Right renal cortex interstitium (tissue), 3 donors: ENCODE measurements at regions not wholly inside any gene's neighbourhood (a gene's known extent, or its start where the extent isn't known, plus 50 kb on each side); places are given as distances from the start of the nearest gene placed in this dataset.
"Not testable (repeated sequence)": the region's sequence is repeated elsewhere in the genome, so short reads cannot be mapped to it uniquely, and the experiment has no call there.

ENCODE experiments used
- DNase-seq, 3 donors: peaks; one replicate each; pipeline ENCODE4 v3.0.0-alpha.2; 2013; ENCODE audit warnings: low read depth in 3 of 3, low spot score in 2 of 3

DNA sequence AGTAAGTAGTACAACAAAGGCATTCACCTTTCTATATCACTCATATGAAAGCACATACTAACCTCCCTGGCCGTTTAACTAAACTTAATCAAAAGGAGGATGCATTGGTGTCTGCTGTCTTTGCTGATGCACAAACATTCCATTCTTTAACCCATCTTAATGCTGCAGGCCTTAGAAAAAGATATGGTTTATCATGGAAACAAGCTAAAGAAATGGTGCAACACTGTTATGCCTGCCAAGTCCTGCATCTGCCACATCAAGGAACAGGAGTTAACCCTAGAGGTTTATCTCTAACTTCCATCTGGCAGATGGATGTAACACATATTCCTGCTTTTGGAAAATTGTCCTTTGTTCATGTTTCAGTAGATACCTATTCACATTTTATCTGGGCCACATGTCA, 296.5 kb upstream of the DKK2 start:
- not testable (repeated sequence) for DNase-seq

DNA sequence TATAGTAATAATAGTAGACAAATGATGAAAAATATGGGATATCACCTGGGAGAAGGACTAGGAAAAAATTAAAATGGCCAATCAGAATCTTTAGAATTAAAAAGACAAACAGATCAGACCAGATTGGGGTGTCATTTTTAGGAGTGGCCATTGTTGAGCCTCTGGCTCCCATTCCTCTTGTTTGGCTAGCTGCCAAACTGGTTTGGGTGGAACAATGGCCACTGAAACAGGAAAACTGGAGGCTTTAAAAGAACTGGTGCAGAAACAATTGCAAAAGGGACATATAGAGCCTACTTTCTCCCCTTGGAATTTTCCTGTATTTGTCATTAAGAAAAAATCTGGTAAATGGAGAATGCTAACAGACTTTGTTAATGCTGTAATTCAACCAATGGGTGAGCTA, 294.8 kb upstream of the DKK2 start:
- no peak for DNase-seq

DNA sequence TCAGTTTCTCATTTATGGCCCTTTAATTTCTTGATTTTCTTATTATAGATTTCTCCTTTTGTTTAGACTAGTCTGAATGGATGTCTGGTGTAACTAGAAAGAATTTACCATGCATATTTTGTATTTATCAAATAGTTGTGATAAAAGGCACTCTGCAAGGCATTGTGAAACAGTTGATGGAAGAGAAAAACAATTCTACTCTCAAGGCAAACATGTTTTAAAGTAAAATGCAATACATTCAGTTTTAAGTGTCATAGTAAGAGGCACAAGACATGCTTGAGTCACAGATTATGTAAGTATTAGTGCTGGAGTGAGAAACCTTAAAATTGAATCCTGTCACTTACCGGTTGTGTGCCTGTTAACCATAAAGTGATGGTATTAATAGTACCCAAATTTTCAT, 283.3 kb upstream of the DKK2 start:
- no peak for DNase-seq

DNA sequence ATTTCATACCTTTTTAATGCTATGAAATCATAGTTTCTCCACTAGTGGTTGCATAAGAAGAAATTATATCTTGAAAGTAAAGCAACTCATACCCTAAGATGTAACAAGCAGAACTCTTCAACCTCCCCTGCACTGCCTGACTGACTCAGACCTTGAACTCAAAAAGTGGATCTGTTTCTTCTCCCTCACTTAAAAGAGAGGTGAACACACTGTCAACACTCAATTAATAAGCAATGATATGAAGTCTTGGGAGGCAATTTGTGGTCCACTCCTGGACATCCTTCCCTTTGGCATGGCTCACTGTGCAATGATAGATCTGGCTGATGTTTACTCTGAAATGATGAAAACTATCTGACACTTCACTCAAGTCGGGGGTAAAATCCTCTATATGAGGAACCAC, 282.0 kb upstream of the DKK2 start:
- DNase-seq: no peak

DNA sequence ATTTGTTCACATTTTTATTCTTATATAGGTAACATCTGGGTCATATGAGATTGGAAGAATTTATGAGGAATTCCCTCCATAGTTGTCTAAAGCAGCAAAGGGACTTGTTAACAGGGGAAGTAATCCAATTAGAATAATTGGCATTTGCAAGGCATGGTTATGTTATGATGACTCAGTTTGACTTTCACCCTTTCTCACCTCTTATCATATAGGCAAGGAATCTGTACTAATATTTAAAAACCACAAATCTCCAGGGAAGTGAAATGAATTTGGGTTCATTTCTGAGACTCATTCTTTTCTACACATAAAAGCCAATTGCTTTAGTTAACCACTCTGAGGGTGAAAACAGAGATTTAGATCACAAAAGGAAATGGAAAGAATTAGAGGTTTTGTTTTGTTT, 281.5 kb upstream of the DKK2 start:
- DNase-seq: no peak

DNA sequence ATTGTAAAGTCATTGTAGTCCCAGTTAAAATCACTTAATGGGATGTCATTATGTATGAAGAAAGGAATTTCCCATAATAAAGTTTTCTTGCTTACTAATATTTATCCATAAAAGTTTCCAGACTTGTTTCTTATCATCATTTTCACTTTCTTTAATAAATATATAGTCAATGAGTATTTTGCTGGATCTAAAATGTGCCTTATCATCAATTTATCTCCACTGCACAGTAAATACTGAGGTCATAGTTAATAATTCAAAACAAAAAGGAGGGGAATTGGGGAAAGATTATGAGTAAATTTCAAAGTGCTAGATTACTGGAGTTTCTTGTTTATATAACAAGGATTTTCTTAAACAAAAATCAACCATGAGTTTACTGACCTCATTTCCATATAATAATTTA, 279.5 kb upstream of the DKK2 start:
- no peak for DNase-seq

DNA sequence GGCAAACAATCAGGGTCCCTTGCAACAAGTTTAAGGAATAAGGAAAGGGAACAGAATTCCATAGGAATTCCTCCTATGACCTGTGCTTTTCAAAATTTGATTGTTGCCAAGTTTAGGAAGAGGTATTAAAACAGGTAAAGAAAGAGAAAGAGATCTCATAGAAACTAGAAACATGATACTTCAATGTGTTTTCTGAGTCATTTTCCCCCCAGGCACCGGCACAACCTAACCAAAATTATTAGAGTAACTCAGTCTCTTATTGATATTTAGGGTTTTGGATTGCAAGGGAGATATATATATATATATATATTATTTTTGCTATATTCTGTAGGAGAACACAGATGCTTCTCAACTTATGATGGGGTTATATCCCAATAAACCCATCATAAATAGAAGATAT, 278.0 kb upstream of the DKK2 start:
- no peak for DNase-seq

DNA sequence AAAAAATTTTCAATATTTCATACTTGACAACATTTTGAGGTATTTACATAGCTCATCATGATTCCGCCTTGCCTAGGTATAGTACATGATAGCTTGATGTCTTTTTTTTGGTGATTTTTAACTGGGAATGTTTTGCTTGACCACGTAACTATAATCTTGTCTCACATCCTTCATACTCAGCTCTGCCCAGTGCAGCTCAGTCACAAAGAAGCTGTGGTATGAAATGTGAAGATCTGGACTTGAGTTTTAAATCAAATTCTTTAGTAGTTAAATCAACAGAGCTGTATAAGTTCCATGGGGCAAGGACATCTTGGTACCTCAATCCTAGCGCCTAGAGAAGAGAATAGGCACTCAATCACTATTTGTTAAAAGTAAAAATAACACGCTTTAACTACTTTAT, 276.3 kb upstream of the DKK2 start:
- DNase-seq: no peak

DNA sequence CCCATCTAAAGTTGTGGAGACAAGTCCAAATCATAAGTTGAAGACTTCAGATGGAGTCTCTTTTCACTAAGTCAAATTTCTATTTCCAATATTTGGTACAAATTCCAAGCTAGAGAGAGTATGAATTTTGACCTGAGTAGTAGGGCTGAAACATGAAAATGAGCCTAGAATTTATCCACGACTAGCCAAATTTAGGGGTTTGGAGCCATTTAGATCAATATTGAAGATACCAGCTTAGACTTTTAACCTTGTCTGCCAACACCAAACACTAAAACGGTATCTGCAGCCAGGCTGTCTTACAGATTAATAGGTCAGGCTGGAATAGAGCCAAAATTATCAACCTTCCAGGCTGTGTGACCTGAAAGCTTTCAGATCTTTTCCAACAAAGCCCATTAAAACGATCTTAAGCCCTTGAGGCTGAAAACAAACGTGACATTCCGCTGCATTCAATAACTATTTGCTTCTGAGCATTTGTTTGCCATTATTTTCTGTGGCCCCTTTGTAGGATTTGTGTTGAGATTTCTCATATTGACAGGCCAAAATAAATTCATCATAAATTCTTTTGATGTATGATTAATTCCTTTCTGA, 268.7 kb upstream of the DKK2 start:
- no peak for DNase-seq

DNA sequence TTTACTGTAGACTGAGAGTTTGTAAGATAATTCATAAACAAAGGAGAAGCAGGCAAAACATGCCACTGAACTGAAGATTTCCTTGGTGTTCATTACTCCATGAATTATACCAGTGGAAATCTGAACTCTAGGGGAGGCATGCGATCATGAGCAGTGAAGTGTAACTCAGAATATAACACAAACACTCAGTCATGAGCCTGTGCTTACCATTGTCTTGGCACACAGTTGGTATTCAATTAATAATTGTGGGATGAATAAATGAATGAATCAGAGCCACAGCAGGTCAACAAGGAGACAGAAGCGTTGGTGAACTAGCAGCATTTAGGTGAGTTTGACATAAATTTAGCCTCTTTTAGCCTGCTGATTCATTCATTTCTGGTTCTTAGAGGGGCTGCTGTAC, 263.5 kb upstream of the DKK2 start:
- no peak for DNase-seq

DNA sequence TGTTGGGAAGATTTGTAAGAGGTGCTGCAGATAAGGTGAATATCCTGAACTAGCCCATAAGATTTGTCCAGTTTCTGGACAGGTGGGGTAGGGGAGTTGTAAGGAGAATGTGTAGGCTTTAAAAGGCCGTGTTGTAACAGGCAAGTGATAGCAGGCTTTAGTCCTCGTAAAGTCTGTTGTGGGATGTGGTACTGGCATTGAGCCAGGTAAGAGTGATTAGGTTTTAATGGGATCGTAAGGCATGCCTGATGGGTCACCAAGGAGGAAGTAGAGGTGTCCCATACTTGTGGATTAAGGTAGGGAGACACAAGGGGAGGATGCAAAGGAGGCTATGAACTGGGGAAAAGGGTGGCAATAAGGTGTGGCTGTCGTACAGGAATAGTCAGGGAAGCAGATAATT, 256.9 kb upstream of the DKK2 start:
- DNase-seq: no peak

DNA sequence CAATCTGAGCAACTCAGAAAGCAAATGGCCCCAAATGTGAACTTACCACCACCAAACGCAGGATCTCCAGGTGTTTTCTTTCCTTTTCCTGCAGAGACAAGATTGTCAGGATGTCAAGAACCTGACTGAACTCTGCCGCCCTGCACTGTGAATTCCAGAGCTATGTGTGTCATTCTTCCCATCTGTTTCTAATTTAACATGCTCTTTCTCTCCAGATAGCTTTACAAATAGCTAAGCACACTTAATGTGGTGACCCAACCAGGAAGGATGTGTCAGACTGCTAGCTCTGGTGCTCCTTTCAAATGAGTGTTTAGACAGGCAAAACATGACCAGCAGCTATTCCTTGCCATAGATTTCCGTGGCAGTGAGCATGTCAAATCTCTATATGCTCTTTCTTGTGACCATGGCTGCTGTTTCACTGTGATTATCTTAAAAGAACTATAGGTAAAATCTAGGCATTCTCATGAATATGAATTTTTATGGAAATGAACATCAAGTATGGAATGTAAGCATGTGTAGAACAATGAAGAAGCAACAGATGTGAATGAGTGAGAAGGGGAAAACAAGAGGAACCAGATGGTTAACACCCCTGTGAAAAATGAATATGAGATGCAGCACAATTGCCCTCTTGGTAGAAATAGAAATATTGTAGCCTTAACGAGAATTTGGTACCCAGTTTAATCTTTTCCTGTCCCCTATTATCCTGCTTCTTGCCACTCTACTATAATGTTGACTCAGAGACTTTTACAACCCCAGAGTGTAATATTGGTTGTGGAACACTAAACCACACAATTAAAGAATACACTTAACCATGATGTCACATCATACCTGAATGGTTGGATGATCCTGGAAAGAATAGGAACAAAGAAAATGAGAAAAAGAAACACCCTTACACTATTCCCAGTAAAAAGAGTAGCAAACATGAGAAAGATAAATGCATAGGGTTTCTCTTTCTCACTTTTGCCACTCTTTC, 247.8 kb upstream of the DKK2 start:
- no peak for DNase-seq

DNA sequence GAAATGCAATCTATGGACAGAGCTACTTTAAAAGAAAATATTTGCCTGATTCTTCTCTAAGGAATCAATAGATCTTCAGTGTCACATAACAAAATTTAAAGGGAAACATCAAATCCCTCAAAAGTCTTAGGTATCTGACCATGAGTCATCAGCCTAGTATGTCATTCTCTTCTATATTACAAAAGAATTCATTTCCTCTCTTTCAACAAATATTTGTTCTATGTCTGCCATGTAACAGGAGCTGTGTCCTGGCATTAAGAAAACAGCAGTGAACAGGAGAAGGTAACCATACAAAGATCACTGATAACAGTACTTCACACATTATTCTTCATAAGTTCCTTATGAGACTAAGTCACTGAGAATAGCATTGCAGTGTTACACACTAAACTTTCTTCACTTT, 243.6 kb upstream of the DKK2 start:
- no peak for DNase-seq

DNA sequence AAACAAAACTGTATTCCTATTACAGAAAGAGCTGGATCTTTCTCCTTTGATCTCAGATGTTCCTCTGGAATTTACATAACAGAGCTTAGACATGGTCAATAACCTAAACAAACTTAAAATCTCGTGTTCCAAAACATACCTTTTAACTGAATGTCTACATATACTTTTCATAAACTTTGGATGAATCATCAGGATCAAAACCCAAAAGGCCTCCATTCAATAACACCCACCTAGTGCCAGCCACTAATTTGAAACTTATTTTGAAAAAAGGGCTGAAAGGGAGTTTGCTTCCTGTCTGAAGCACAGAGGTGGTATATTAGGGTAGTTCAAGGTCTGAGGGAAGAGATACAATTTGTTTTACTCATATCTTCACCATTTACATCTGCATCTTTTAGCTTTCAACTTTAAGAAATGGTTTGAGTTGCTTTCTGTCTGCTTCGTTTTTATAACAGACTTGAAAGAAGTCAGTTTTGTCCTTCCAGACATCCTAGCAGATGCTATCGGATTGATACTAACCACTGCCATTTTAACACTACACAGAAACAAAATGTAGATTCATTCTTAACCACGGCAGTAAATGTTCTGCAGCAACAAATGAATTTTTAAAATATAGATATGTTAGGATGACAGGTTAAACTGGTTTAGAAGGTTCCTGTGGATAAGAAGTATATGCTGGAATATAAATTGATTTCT, 242.8 kb upstream of the DKK2 start:
- DNase-seq: no peak

DNA sequence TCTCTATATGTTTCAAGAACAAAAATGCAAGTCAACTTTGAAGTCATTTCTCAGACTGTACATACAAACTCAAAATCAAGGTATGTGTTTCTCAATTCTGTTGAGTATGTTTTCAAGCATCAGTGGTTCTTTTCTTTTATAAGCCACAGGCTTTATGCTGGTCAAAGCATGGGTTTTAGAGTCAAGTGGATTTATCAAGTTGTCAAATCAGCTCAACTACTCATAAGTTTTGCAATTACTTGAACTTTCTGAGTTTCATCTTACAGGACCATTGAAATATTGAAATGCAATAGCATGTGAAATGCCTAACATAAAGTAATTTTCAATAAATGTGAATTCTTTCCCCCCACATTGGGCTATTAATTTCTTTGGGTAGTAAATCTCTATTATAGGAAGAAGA, 239.9 kb upstream of the DKK2 start:
- DNase-seq: no peak

DNA sequence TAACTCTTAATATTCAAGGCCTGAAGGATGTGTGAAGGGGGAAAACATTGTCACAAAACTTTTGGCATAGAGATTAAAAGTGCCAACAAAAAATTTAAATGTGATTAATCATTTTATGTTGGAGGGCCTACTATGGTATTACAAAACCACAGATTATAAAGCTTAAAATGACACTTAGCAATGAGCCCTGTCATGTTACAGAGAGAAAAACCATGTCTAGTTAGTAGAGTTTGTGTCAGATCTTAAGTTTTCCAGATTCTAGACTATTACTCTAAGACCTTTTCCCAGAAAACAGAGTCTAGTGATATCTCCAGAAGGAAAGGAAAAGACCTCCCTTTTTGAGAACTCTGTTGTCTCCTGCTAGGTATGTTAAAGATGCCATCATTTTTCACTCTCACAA, 239.1 kb upstream of the DKK2 start:
- no peak for DNase-seq

DNA sequence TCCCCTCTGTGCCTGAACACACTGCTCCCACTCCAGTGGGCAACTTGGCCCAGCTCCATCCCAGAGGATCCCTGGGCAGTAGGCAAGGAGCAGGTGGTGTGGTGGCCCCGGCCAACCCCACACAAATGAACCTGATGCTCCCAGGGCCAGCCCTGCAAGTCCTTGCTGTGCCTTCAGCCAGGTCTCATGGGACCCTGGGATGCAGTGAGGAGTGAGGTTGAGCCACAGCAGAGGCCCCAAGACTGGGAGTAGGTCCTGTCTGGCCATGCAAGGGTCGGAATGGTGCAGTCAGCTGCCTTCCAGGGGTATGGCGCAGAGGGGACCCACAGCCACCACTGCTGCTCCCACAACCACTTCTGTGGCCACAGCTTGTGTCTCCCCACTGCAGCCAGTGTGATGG, 234.5 kb upstream of the DKK2 start:
- no peak for DNase-seq

DNA sequence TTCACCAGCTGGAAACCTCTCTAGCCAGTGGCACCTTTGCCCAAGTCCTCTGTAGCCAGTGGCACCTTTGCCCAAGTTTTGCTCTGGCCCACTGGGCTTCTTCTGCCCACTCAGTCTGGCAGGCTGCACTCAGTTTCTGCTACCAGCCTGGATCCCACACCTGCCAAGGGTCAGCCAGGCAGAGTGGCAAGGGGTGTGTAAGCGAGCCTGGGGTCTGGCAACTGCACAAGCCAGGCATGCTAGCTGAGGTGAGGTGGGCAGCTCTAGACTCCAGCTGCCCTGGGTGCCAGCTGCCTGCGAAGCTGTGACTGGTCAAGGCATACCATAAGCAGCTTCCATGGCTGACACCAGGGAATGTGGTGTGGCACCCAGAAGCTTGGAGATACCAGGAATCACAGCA, 233.1 kb upstream of the DKK2 start:
- DNase-seq: no peak

DNA sequence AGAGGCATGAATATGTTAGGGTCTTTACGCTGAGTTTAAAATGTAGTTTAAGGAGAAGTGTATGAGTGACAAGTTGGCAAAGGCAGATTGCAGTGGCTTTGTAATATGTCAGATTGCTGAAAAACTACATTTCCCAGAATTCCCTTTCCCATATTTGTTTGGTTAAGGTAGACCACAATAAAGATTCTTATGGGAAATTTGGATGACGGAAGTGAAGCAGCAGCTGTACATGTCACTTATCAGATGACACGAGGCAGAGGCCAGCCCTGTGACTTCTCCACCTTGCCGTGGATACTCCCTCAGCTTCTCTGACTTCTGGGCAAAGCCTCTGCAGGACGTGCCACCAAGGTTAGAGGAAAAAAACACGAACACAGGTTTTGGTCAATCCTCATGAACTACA, 229.7 kb upstream of the DKK2 start:
- DNase-seq: no peak

DNA sequence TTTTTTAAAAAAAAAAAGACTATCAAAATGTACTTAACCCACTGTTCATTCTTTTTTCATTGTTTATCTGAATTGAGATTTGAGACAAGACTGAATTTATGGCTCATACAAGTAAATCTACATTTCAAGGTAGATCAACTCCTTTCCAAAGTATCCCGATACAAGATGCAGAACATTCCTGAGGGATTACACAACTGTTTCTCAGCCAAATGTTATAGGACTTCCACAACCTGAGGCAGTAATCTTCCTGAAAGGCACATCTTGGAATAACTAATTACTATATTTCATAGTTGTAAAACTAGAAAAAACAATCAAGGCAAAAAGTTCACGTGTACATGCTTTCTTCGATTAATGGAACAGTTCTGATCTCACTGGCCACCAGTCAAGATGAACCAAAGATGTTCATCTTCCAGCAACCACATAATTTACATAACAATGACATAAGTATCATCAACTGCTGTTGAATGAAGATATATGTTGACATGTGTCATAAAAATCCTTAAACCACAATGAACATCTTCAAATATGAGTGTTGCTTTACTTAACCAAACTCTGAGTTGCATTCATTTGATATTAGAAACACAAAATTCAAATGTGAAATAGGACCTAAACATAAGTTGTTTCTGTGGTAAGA, 225.2 kb upstream of the DKK2 start:
- DNase-seq: no peak

DNA sequence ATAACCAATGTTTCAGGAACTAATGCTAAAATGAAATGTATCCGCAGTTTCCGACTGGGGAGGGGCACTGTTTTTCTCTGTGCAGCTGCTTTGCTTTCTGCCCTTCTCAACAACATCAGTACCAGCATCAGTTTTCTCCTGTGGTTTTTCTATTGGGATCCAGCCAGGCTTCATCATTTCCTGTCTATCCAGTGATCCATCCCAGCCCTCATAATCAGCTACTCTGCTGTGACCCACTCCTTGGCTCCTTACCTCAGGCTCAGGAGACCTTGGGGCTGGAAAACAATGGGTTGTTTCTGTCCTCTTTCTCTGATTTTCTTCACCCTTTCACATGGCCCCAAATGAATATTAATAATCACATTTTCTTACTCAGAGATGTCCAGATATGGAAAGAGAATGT, 222.2 kb upstream of the DKK2 start:
- no peak for DNase-seq
